Psoas muscle (tissue), 7 donors: ENCODE measurements at regions not wholly inside any gene's neighbourhood (a gene's known extent, or its start where the extent isn't known, plus 50 kb on each side); places are given as distances from the start of the nearest gene placed in this dataset.

Source experiments
- ATAC-seq, 4 donors: fragments of 200-7000 bp; cut with Tn5 transposase; one replicate each; pipeline ENCODE4 v1.9.1; 2020; ENCODE audit warnings: moderate library complexity in 3 of 4, mild to moderate bottlenecking in 2 of 4
- DNase-seq, 2 donors: peaks; one replicate each; pipeline ENCODE4 v3.0.0-alpha.2; 2020
- H3K27ac ChIP-seq: fragments of 200-600 bp; one replicate; pipeline ENCODE4 v1.8.0; 2022
- H3K27me3 ChIP-seq, 3 donors: fragments of 200-600 bp in 1 of 3; one replicate each; pipeline versions ENCODE4 v1.6.1 to v1.8.0; 2013 to 2022; ENCODE audit warnings: low read length in 2 of 3, mild to moderate bottlenecking in 2 of 3, moderate library complexity in 1 of 3; ENCODE audit not compliant: insufficient read depth in 3 of 3
- H3K36me3 ChIP-seq, 2 donors: fragments of 200-600 bp in 1 of 2; one replicate each; pipeline versions ENCODE4 v1.6.1 to v1.8.0; 2013 to 2022; ENCODE audit warnings: low read depth in 1 of 2, mild to moderate bottlenecking in 1 of 2, moderate library complexity in 1 of 2; ENCODE audit not compliant: insufficient read depth in 1 of 2
- H3K4me1 ChIP-seq: fragments of 200-600 bp; one replicate; pipeline ENCODE4 v1.8.0; 2022
- H3K4me3 ChIP-seq: fragments of 200-600 bp; one replicate; pipeline ENCODE4 v1.8.0; 2022; ENCODE audit warnings: mild to moderate bottlenecking
- H3K9me3 ChIP-seq: fragments of 200-600 bp; one replicate; pipeline ENCODE4 v1.8.0; 2022
- CTCF ChIP-seq: fragments of 200-600 bp; IDR thresholded peaks from one replicate; pipeline ENCODE4 v1.8.0; 2022; ENCODE audit warnings: antibody characterized with exemption
- WGBS, 3 donors: extraction: QIAGEN DNeasy Blood & Tissue Kit; methylation state at CpG; one replicate each; pipeline versions ENCODE4 v1.1.6 to v1.1.7; 2013; 5-methylcytosine and 5-hydroxymethylcytosine counted together
- intact Hi-C, 2 donors: fragments of 100-400 bp; cut with DNase I; formaldehyde crosslinking; loops; one replicate each; pipeline versions ENCODE4 v1.11.0 to v1.14.2; 2022
- donor health status: healthy with polysubstance abuse.
- donor health status: DM: no; HTN: no; CAD: no; lungs with moderate emphysema.
- donor health status: Bipolar disorder and iron deficiency.
- donor health status: healthy.
- donor health status: DM: yes; HTN: yes; CAD: no.
- donor health status: DM: no; HTN: no; CAD: no.
- donor health status: DM: yes; HTN: yes; CAD: no.

GRCh38 chr15:62979252-62979651 is 63.3 kb upstream of the TPM1 start:
- intact Hi-C loops = no loop called here
- ATAC-seq (no peak), DNase-seq (no peak)
- WGBS, 3 donors = 97 to 99% (median 97%) methylated on average over 1 of the region's 1 CpG
- H3K27ac ChIP-seq = no peak overlapping the region
- H3K36me3 ChIP-seq = no peaks in the 10 kb centered on the region
- no peak for TF ChIP-seq CTCF
- H3K27me3 ChIP-seq = no peaks in the 10 kb centered on the region
- H3K4me3 ChIP-seq = no peak overlapping the region
- H3K4me1 ChIP-seq = peaks cover 10% of the 10 kb centered on the region
- H3K9me3 ChIP-seq = no peaks in the 10 kb centered on the region

GRCh38 chr15:62981071-62981470 is 61.5 kb upstream of the TPM1 start:
- no peaks in the 10 kb centered on the region for H3K9me3 ChIP-seq
- peaks cover 10% of the 10 kb centered on the region for H3K4me1 ChIP-seq
- ATAC-seq (no peak), DNase-seq (no peak)
- H3K4me3 ChIP-seq = no peak overlapping the region
- intact Hi-C loops = no loop called here
- no peak overlapping the region for H3K27ac ChIP-seq
- no peaks in the 10 kb centered on the region for H3K27me3 ChIP-seq
- no peaks in the 10 kb centered on the region for H3K36me3 ChIP-seq
- TF ChIP-seq CTCF = no peak
- WGBS, 3 donors = 72 to 84% (median 77%) methylated on average over 3 of the region's 3 CpGs

GRCh38 chr15:62983956-62984355 is 58.6 kb upstream of the TPM1 start:
- Histone ChIP-seq H3K27ac (no peak overlapping the region), H3K4me3 (no peak overlapping the region), H3K27me3 (no peaks in the 10 kb centered on the region), H3K36me3 (no peaks in the 10 kb centered on the region), H3K9me3 (no peaks in the 10 kb centered on the region), H3K4me1 (no peaks in the 10 kb centered on the region)
- no peak for DNase-seq
- no peak for TF ChIP-seq CTCF
- WGBS, 3 donors = 87 to 95% (median 88%) methylated on average over 8 of the region's 8 CpGs
- no peak for ATAC-seq
- intact Hi-C loops = no loop called here

- Histone ChIP-seq H3K36me3 (no peaks in the 10 kb centered on the region), H3K4me1 (no peaks in the 10 kb centered on the region), H3K4me3 (no peak overlapping the region), H3K27ac (no peak overlapping the region), H3K9me3 (no peaks in the 10 kb centered on the region), H3K27me3 (no peaks in the 10 kb centered on the region)
- WGBS, 3 donors = 79 to 80% (median 79%) methylated on average over 6 of the region's 6 CpGs
- intact Hi-C loops = no loop called here
- no peak for TF ChIP-seq CTCF
- ATAC-seq (no peak), DNase-seq (no peak)
Observed at GRCh38 chr15:62985768-62986167, 56.8 kb upstream of the TPM1 start.

- 89 to 92% (median 92%) methylated on average over 7 of the region's 7 CpGs for WGBS, 3 donors
- Histone ChIP-seq H3K27ac (no peak overlapping the region), H3K4me1 (no peaks in the 10 kb centered on the region), H3K36me3 (no peaks in the 10 kb centered on the region), H3K27me3 (no peaks in the 10 kb centered on the region), H3K9me3 (no peaks in the 10 kb centered on the region), H3K4me3 (no peak overlapping the region)
- TF ChIP-seq CTCF = no peak
- intact Hi-C loops = no loop called here
- DNase-seq (no peak), ATAC-seq (no peak)
Observed at GRCh38 chr15:62986948-62987347, 55.6 kb upstream of the TPM1 start.
